HG02642 (cell line): ENCODE measurements at regions not wholly inside any gene's neighbourhood (a gene's known extent, or its start where the extent isn't known, plus 50 kb on each side); places are given as distances from the start of the nearest gene placed in this dataset.
"Not testable (repeated sequence)": the region's sequence is repeated elsewhere in the genome, so short reads cannot be mapped to it uniquely, and the experiment has no call there.

Experiments used
- ATAC-seq: cut with Tn5 transposase; IDR thresholded peaks from one replicate; pipeline ENCODE4 v1.9.1; 2021; ENCODE audit warnings: mild to moderate bottlenecking; ENCODE audit not compliant: unreplicated experiment, poor library complexity

GRCh38 chr12:83468988-83469908 is 782.5 kb downstream of the TMTC2 start:
- ATAC-seq, result no peak

GRCh38 chr12:83465632-83466031 is 778.9 kb downstream of the TMTC2 start:
- no peak for ATAC-seq

DNA sequence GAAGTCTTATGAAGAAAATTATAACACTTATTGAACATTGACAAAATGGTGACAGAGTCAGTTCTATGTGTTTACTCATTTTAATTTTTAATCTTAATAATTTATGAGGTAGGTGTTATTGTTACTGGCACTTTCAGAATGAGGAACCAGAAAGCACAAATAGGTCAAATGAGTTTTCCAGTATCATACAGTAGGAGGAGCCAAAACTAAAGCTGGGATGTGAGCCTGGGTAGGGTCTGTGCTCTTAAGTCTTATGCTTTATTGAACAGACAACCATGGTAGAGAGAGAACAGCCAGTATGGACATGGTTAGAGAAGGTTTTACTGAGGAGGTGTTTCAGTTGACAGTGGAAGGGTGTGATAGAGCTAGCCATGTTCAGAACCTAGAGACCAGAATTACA is 775.7 kb downstream of the TMTC2 start:
- ATAC-seq, result no peak

DNA sequence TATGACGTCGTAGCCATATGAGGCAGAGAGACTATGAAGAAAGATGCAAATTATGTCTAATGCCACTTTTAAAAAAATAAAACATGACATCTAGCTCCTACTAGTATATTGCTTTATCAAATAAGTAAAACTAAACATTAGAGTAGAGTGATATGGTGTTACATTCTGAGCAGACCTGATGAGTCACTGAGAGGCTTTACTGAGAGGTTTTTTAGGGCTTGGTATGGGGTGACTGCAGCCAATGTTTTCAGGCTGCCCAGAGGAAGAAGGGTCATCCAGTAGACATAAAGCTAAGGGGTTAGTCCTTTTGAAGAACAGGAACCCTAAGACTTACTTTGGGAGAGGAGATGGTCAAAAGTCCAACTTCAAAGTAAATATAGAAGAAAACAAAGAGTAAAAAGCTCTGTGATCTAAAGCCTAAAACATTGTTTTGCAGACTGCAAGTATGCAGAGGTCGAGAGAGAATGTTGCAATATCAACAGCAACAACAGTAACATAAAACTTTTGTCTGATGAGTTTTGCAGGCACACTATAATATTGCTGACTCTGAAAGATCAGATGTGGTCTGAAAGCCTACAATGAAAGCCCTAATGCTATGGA is 774.7 kb downstream of the TMTC2 start:
- ATAC-seq, result no peak

GRCh38 chr12:83451189-83451588 is 764.5 kb downstream of the TMTC2 start:
- ATAC-seq, result no peak

- no peak for ATAC-seq
Measured at GRCh38 chr12:83434600-83434999, 747.9 kb downstream of the TMTC2 start.

GRCh38 chr12:83432176-83432719 is 745.5 kb downstream of the TMTC2 start:
- no peak for ATAC-seq

GRCh38 chr12:83427586-83428136 is 741.0 kb downstream of the TMTC2 start:
- not testable (repeated sequence) for ATAC-seq

GRCh38 chr12:83414981-83415380 is 728.3 kb downstream of the TMTC2 start:
- no peak for ATAC-seq

GRCh38 chr12:83408851-83409250 is 722.1 kb downstream of the TMTC2 start:
- no peak for ATAC-seq

DNA sequence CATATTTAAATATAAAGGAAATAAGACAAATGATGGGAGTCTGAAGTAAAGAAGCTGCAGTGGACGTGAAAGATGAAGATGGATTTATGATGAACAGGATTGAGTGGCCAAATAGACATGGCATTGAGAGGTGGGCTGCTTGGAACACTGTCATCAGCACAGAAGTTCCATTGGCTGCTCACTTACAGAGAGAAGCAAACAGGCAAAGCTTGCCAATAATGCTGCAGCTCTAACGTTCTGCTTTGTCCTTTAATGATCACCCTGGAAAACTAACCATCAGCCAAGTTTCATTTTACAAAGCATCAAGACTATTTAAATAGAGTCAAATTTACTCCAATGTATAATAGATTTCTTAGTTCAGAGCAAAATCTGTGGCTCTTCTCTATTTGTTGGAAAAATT is 721.4 kb downstream of the TMTC2 start:
- no peak for ATAC-seq

- ATAC-seq, result no peak
Measured at GRCh38 chr12:83404521-83404920, 717.8 kb downstream of the TMTC2 start.

GRCh38 chr12:83390186-83390585 is 703.5 kb downstream of the TMTC2 start:
- ATAC-seq, result no peak

DNA sequence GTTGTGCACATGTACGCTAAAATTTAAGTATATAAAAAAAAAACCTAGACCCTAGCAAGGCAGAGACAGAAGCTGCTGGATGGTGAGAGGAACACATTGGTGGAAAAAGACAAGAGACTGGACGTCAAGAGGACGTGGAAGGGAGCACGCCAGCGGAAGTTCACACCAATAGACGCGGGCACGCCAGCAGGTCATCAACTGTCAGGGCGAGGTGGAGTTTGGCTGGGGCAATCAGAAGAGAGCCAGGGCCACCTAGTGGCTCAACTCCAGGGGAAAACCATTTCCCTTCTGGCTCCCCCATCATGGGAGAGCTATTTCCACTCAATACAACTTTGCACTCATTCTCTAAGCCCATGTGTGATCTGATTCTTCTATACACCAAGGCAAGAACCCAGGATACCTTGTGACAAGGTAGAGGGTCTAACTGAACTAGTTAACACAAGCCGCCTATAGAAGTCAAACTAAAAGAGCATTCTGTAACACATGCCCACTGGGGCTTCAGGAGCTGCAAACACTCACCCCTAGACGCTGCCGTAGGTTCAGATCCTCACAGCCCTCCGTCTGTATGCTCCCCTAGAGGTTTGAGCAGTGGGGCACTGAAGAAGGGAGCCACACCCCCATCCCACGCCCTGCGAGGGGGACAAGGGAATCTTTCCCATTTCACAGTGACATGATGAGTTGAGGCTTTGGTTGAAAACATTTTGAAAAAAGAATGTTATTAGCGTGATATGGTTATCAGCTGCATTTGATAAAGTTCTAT is 702.7 kb downstream of the TMTC2 start:
- no peak for ATAC-seq

GRCh38 chr12:83388551-83388950 is 701.8 kb downstream of the TMTC2 start:
- ATAC-seq, result no peak

- no peak for ATAC-seq
Measured at GRCh38 chr12:83386527-83387264, 700.0 kb downstream of the TMTC2 start.

- no peak for ATAC-seq
Measured at GRCh38 chr12:83378186-83378727, 691.6 kb downstream of the TMTC2 start.

GRCh38 chr12:83365317-83365716 is 678.6 kb downstream of the TMTC2 start:
- no peak for ATAC-seq

DNA sequence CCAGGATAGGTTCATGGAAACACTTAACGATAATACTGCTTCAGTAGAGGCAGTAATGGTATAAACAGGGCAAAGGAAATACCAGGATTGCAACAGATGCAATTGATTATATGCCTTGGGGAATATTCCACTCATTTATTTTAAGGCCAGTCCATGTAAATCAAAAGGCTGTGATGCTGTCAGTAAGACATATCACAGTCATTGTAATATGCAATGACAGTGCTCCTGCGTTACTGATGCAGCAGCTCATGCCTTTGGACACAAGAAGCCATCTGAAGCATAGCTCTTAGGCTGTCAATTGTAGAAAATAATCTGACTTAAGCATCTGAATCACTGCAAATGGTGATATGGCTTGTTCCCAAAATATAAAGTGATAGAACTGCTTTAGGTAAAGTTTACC is 674.8 kb downstream of the TMTC2 start:
- ATAC-seq, result no peak

DNA sequence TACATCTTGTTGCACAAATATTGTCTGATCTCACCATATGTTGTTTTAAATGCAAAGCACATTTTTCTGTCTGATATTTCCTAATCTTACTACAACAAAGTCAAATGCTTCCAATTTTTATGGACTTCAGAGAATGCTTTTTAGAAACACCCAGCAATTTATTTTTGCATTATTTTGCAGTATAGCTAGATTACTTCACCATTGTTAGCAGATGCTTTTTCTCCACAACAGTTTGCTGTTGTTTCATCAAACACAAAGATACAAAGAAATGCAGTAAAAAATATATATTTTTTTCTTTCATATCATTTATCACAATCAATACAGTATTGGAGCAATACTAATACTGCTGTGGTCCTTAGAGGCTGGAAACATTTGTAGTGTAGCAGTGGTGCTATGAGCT is 674.4 kb downstream of the TMTC2 start:
- ATAC-seq, result no peak
